Superior temporal gyrus (tissue), 1 donor: ENCODE measurements at regions not wholly inside any gene's neighbourhood (a gene's known extent, or its start where the extent isn't known, plus 50 kb on each side); places are given as distances from the start of the nearest gene placed in this dataset.
"Not testable (repeated sequence)": the region's sequence is repeated elsewhere in the genome, so short reads cannot be mapped to it uniquely, and the experiment has no call there.

Source experiments
- DNase-seq: peaks from one replicate; pipeline ENCODE4 v3.0.0-alpha.2; 2016; ENCODE audit errors: extremely low spot score

DNA sequence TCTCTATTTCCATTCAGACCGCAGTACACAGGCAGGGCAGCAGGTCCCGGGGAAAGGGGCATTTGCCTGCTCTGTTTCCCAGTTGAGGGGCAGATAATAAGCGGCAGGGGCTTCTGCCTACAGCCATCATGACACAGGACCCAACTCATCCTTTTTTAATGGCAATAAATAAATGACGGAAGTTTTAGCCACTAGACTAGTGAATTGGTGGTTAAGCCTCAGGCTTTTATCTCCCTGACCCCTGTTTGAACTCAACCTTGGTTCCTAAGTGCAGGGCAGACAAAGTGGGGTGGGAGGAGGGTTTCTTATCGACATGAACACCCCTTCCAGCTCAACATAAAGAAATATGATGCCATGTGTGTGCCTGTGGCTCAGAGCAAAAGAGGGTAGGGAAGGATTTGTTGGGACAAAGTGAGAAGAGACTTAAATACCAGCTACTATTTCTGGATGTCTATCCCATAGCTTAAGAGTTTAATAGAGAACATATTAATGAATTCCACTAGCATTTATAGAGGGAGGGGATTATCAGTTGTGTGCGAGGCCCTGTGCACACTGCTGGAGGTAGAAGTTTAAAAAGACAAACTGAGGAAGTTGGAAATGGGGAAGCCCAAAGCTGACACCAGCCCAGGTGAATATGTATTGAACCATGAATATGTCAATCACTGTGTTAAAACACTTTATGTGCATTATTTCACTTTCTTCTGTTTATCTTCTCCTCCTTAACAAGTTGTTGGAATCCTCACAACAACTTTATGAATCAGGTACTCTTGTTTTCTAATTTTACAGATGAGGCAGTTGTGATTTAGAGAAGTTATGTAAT is 939.4 kb downstream of the MCTP2 start:
- no peak for DNase-seq

DNA sequence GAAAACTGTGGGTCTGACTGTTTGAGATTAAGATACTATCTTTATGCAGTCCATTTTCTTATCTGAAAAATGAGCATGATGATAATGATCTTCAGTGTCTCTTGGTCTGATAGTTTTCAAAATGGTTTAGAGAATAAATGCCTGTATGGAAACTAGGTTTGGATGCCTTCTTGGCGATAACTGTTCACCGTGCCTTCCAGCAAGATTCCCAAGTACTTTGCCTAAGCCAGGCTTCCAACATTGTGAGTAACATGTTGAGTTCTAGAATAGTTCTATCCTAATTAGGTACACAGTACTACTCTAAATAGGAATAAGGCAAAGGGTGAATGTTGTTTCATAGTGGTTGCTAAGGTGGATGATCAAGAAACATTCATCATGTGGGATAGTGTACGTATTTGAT is 940.2 kb downstream of the MCTP2 start:
- DNase-seq: no peak

DNA sequence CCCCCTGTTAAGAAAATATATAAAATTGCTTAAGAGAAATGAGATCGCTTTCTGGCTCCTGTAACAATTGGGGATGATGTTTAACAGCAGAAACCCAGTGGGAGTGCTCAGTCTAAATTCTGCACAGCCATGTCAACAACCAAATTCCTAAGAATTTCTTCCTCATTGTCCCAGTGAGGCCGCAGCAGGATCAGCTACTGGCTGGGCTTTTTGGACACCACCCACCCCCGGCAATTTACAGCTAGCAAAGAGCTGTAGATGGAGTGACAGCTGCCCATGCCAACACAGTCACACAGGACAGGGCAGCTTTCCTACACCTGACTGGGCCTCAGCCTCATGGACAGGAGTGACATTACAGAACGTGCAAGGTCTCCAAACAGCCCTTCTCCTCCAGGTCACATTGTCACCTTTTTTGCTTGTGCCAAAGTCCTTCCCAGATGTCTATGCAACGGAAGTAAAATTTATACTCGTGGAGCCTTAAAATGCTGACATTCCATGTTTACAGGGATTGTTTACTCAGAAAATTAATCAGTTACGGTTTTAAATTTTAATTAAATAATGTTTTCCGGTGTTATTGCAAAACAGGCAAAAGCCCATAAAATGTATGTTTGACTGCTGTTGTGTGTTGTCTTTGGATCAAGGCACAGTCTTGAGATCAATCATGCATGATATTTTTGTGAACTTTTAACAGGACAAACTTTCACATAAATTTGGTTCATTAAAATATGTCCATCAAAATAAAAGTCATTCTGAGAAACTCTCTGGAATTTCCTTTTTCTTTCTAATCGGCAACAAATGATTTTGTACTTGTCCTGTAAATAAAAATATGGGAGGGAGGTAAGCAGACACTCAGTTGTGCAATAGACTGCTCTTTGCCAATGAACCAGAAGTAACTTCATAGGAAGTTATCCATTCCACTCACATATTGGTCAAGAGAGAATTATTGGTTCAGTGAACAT is 943.2 kb downstream of the MCTP2 start:
- DNase-seq: no peak

DNA sequence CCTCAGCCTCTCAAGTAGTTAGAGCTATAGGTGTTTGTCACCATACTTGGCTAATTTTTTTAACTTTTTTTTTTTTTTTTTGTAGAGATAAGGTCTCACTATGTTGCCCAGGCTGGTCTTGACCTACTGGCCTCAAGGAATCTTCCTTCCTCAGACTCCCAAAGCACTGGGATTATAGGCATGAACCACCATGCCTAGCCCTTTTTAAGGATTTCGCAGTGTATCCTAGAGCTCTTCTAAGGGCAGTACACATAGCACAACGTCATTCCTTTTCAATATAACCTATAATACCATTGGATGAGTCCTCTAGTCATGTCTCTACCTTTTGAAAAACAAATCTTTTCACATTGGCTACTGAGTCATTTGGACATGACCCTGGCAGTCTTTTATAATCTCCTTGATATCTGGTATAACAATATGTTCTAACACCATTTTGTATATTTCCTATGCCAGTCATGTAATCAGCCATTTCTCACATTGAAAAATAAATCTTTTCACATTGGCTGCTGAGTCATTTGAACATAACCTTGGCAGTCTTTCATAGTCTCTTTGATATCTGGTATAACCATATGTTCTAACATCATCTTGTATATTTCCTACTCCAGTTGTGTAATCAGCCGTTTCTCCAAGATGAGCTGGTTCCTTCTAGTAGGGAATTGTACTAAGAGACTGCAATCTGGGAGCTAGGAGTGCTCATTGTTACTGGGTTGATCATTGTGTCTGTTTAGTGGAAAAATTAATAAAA is 944.7 kb downstream of the MCTP2 start:
- DNase-seq: peak; percentile 55

DNA sequence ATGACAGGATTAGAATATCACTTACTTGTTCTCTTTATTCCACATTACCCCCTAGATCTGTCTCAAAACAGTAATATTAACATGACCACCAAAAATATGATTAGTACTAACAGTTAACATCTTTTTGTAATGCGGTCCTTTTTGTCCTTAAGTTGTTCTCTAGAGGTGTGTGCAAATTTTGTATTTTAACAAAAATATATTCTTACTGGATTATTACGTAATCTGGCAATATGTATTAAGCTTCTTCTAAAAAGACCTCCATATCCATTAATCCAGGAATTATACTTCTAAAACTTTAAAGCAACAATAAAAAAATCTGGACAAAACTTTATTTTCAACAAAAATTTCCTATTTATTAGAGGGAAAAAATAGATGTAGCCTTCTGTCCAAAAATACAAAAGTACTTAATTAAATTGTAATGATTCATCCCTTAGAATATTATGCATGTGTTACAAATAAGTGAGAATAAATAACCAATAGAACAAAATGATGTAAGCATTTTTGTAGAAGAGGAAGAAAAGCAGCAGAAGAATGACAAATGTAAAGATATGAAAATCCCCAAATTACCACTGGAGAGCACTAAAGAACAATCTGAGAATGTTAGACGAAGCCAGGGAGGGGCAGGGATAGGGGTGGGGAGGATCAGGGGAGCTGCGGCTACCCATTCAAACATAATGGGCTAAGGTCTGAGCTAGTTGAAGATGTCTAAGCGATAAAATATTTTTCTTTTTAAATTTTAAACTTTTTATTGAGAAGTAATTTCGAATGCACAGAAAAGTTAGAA is 945.6 kb downstream of the MCTP2 start:
- DNase-seq: no peak

DNA sequence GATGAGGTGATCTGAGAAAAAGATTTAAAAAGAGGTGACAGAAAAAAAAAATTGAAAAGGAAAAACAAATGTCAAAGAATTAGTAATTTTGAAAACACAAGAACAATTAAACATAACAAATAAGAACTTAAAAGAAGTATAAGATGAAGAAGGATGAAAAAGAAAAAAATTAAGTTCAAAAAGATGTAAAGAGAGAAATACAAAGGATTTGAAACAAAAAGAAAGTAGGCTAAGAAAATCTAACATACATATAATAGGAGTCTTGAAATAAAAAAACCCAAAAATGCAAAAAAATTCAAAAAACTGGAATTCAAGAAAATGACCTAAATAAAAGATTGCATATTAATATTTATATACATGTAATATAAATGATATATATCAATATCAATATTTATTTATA is 949.2 kb downstream of the MCTP2 start:
- no peak for DNase-seq

DNA sequence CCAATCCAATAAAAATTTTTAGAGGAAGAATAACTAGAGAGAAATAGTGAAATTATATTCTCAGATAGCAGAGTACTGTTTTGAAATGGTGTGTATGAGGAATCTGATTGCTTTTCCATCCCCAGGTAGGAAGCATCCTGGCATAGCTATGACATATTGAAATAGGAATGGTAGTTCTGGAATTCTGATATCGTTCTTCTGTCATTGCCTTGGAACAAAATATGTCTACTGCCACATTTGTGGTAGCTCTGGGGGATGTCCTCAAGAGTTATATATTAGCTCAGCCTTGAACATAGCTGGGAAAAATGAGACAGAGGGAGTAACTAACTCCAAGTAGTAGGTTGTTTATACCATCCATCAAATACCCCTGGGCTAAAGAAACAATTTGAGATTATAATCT is 950.7 kb downstream of the MCTP2 start:
- DNase-seq: no peak

DNA sequence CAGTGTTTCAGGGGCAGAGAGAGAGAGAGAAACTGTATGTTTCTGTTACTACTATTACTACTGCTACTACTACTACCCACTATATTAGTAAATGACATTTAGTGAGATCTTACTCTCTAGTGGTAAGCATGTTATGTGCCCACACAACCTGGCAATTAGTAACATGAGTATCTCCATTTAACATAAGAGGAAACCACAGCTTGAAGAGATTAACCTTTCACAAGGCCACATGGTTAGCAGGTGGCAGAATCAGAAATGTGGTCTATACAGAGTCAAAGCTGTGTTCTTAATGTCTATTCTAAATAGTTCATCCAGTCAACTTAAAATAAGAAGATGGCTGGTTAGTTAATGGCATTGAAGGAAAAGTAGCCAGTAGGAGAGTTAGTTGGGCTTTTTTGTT is 961.6 kb downstream of the MCTP2 start:
- DNase-seq: no peak

DNA sequence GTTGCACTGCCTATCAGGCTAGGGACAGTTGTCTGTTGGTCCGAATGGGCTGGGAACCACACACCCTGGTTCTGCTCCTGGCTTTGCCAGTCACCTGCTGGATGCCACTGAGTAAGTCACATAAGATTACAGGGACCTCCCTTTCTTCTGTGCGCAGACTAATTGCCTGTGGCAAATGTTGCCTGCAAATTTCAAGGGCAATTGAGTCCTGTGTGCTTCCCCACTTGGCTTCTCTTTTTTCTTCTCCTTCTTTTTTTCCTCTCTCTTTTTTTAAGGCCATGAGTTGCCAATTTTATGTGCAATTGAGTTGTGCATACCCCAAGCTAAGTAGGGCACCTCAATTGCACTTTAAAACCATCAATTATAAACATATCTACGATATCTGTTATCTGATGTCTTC is 963.4 kb downstream of the MCTP2 start:
- DNase-seq: no peak

DNA sequence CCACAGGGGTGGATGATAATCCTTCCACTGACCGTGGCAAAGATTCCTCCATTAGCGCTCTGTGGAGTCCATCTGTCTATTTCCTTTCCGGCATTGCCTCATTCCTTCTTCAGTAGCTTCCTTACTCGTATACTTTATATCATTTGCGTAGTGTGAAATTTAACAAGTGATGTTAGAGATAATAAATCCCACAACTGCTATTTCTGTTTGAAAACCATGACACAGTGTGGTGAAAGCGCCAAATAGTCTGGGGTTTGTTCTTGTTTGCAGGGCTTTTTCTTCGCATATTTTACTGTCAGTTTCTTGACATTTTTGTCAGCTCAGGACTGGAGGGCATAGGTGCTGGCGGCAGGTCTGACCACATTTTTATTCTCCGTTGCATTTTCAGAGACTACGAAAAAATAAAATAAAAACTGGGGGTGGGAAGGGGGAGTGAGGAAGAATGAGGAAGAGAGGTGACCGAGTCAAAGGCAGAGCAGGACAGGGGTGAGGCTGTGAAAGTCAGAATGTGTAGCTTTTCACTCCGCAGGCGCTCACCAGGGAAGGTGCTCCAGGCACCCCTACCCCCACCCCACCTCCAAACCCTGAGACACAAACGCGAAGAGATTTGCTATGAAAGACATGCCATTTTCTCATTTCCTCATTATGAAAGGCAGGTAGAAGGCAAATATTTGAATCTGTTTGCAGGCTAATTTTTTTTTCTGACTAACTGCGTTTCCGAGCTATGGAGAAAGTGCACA is 965.0 kb downstream of the MCTP2 start:
- no peak for DNase-seq

DNA sequence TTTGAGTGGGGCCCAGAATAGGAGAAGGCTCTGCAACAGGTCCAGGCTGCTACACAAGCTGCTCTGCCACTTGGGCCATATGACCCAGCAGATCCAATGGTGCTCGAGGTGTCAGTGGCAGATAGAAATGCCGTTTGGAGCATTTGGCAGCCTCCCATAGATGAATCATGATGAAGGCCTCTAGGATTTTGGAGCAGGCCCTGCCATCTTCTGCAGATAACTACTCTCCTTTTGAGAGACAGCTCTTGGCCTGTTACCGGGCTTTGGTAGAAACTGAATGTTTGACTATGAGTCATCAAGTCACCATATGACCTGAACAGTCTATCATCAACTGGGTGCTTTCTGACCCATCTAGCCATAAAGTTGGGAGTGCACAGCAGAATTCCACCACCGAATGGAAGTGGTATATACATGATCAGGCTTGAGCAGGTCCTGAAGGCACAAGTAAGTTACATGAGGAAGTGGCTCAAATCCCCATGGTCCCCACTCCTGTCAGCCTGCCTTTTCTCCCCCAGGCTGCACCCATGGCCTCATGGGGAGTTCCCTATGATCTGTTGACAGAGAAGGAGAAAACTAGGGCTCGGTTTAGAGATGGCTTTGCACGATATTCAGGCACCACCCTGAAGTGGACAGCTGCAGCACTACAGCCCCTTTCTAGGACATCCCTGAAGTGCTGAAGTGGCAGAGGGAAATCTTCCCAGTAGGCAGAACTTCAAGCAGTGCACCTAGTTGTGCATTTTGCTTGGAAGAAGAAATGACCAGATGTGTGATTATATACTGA is 971.4 kb downstream of the MCTP2 start:
- no peak for DNase-seq

DNA sequence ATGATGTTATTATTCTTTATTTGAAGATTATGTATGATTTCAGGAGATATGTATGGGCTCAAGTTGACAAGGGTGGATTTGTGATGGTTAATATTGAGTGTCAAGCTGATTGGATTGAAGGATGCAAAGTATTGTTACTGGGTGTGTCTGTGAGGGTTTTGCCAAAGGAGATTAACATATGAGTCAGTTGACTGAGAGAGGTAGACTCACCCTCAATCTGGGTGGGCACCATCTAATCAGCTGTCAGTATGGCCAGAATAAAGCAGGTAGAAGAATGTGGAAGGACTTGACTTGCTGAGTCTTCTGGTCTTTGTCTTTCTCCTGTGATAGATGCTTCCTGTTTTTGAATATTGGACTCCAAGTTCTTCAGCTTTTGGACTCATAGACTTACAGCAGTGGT is 973.7 kb downstream of the MCTP2 start:
- DNase-seq: no peak

DNA sequence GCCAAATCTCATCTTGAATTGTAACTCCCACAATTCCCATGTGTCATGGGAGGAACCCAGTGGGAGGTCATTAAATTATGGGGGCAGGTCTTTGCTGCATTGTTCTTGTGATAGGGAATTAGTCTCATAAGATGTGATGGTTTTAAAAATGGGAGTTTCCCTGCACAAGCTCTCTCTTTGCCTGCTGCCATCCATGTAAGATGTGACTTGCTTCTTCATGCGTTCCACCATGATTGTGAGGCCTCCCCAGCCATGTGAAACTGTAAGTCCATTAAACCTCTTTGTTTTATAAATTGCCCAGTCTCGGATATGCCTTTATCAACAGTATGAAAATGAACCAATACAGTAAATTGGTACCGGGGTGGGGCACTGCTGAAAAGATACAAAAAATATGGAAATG is 974.5 kb downstream of the MCTP2 start:
- not testable (repeated sequence) for DNase-seq

DNA sequence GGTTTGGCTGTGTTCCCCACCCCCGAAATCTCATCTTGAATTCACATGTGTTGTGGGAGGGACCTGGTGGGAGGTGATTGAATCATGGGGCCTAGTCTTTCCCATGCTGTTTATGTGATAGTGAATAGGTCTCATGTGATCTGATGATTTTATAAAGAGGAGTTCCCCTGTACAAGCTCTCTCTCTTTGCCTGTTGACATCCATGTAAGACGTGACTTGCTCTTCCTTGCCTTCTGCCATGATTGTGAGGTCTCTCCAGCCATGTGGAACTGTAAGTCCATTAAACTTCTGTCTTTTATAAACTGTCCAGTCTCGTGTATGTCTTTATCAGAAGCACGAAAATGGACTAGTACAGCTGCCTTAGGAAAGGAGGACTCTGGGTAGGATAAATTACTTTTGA is 976.7 kb downstream of the MCTP2 start:
- DNase-seq: no peak

DNA sequence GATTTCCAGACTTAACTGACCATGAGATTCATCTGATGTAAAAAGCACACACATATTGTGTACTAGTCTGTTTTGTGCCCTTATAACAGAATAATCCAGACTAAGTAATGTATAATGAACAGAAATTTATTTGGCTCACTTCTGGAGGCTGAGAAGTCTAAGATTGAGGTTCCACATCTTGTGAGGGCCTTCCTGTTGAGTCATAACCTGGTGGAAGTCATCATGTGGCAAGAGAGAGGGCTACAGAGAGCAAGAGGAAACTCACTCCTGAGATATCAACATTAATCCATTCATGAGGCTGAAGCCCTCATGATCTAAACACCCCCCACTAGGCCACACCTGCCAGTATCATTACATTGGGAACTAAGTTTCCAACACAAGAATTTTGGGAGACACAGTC is 977.6 kb downstream of the MCTP2 start:
- no peak for DNase-seq

DNA sequence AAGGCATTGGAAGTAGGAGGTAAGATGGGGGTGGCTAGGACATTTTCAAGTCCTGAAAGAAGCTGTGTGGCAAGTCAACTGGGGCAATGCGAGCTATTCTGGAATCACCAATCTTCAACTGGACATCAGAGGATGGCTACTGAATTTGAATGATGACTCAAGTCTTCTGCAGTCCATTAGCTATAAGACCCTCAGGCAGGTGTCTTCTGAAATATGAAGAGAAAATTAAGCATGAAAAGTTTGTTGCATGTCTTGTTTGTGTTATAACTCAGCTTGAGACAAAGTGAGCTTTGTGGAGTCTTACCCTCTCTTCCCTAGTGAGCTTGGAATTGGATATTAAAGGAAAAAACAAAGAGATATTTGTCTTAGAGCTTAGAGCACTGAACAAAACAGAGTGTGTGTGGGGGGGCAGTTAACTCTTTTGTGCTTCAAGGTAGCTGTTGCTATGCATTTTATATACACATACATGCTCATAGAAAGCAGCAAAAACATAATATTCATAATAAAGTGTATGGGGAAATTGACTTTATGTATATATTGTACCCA is 979.1 kb downstream of the MCTP2 start:
- no peak for DNase-seq

DNA sequence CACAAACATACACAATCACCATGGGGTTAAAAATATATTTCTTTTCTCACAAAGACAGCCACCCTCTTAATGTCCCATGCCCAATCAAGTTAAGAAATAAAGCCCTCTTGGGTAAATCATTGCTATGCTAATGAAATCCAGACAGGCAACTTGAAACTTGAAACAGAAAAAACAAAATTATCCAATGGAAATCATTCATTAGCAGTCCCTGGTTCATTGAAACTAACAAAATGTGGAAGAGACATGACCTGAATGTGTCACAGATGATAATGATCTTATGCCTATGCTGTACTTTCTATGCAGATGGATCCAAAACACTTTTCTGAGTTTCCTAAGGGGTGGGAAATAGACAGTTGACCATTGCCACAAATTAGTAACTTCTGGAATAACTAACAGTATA is 983.7 kb downstream of the MCTP2 start:
- no peak for DNase-seq

DNA sequence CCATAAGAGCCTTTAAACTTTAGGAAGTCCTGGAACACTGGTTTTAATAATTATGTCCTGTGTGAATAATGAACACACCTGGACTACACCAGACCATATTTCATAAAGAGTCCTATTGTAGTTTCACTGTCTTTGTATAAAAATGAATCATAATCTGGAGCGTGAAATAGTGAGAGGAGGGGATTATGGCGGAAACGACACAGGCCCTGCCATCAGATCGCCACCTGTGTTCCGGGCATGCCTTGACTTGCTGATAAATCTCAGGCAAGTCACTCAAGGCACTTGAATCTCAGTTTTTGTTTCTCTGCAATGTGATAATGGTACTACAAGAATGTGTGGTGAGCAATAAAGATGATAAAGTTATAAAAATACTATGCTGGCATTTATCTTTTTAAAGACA is 995.5 kb downstream of the MCTP2 start:
- DNase-seq: no peak

DNA sequence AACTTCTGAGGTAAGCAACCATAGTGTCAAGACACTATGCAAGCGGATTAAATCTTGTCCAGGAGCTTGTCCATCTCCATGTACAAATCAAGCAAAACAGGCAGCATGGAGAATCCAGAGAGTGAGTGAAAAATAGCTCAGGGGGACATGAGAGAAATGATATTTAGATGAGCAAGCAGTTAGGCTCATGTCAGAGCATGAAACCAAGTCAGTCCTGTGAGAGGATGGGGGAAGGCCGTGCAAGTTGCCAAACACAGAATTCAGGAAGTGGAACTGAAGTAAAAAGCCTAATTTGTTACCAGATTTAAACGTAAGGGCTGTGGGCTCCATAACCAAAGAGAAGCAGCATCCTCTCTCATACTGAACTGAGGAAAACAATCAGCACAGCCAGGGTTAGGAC is 995.9 kb downstream of the MCTP2 start:
- DNase-seq: no peak
